HG03103 (cell line): ENCODE measurements at regions not wholly inside any gene's neighbourhood (a gene's known extent, or its start where the extent isn't known, plus 50 kb on each side); places are given as distances from the start of the nearest gene placed in this dataset.
"Not testable (repeated sequence)": the region's sequence is repeated elsewhere in the genome, so short reads cannot be mapped to it uniquely, and the experiment has no call there.

Experiments used
- ATAC-seq: cut with Tn5 transposase; IDR thresholded peaks from one replicate; pipeline ENCODE4 v1.9.1; 2021; ENCODE audit warnings: low read depth; ENCODE audit not compliant: unreplicated experiment

DNA sequence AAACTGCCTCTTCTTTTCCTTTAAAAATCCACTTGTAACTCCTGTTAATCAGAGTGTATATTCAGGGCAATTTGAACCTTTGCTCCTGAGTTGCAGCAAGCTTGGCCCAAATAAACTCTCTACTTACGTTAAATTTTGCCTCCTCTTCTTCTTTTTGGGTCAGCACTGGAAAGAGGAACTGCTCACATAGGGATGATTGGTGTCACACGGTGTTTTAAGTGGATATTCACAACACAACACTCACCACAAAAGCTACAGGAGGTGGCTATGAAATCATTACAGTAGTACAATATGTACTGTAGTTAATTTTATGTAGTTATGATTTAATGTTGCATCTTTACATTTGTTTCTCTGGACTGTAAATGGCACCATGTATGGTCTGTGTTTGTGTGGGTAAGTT, 96.8 kb upstream of the DOCK9 start:
- ATAC-seq: no peak

GRCh38 chr13:99075268-99076191, 97.7 kb upstream of the DOCK9 start:
- peak; percentile 92 for ATAC-seq

DNA sequence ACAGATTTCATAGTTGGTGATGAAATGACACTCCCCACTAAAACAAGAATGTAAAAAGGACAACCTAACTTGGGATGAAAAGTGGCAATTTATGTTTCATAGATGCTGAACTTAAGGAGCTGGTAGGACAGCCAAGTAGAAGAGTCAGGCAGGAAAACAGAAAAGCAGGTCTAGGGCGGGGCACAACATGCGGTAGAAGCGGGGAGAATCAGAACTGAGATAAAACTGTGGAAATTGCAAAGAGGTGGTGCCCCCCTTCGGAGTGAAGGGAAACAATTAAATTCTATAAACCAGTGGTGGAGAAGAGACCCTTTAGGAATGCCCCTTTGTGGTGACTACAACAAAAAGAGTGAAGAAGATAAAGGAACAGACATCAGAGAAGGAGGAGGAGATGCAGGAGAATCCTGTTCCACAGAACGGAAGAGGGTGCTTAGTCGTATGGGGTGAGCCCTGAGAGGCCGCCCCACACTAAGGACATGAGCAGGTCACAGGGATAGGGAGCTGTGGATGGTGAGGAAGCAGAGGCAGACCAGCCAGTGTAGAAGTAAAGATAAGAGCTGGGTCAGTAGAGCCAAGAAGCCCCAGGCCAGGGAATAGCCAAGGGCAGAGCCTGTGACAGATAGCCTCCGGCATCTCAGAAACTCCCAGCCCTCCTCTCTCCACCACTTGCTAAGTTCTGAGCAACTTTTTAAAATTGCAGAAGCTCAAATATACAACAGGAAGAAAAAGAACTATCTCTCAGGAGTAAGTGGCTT, 100.3 kb upstream of the DOCK9 start:
- no peak for ATAC-seq

DNA sequence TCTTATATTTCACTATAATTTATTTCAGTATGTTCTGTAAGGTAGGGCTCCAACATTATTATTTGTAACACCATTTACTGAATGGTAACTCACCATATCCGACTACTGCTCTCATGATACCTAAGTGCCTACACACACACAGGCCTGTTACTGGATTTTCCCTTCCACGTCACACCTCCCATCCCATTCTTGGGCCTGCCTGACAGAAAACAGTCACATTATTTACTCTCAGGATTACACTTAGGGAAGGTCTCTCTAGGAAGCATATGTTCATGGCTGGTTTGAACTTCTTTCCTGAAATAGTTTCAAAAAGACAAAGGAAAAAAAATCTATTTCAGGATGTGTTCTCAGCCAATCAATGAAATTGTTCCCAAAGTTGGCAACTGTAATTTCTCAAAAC, 102.3 kb upstream of the DOCK9 start:
- no peak for ATAC-seq

- ATAC-seq: no peak
Observed at GRCh38 chr13:99083981-99084380, 106.1 kb upstream of the DOCK9 start.

GRCh38 chr13:99085139-99085807, 107.4 kb upstream of the DOCK9 start:
- no peak for ATAC-seq

- no peak for ATAC-seq
Observed at GRCh38 chr13:99085808-99086266, 108.0 kb upstream of the DOCK9 start.

- peak; percentile 39 for ATAC-seq
Observed at GRCh38 chr13:99086267-99087097, 108.6 kb upstream of the DOCK9 start.

DNA sequence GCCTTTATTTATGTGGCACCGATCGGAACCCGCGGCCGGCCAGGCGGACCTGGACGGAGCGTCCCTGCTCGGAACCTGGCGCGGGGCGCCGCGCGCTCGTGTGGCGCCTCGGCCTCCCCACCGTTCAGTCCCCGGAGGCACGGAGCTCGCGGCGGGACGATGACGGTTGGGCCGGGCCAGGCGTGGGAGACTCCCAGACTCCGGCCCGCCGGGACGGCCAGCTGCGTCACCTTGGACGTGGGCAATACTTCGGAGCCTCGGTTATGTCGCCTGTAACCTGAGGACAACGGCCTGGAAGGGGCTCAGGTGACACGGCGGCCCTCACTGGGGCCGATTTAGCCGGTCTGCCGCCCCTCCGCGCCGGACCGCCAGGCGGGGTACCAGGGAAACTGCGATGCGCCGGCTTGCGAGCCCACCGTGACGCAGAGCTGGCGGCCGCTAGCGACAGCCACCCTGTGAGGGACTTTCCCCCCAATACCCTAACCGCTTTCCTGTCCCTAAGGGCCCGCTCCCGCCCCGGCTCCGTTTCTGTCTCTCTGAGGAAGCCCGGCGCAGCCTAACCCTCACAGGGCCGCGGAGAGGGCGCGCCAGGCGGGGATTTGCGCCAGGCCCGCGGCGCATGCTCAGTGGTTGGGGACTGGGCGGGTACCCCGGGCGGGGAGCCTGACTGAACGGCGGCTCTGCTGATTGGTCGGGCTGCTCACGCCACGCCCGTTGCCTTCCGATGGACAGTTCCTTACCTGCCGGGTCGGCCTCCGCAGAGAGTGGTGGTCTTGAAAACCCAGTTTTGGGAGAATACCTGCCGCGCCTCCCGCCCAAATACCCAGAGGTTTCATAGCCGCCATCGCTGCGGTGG, 109.5 kb upstream of the DOCK9 start:
- ATAC-seq: peak; percentile 78

DNA sequence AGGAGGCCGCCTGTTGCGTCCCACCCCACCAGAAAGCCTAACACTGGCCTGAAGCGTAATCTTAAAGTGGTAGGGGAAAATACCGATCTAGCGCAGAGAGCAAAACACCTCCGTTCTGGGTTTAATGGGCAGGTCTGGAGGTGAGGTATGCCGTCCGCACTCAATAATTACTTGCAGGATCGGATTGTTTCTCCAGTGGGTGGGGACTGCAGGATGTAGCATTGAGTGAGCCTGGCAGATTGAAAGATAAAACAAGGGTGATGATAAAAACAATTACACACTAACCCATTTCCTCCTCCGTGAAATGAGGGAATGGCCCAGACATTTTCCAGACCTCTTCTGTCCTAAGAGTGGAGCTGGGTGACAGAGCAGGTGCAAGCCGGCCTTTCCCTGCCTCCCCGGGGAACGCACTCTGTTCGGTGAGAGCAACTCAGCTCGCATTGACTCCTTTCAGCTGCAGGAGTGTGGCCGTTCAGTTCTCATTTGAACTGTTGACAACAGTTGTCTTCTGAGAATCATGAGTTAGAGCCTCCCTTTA, 110.2 kb upstream of the DOCK9 start:
- ATAC-seq: peak; percentile 21

DNA sequence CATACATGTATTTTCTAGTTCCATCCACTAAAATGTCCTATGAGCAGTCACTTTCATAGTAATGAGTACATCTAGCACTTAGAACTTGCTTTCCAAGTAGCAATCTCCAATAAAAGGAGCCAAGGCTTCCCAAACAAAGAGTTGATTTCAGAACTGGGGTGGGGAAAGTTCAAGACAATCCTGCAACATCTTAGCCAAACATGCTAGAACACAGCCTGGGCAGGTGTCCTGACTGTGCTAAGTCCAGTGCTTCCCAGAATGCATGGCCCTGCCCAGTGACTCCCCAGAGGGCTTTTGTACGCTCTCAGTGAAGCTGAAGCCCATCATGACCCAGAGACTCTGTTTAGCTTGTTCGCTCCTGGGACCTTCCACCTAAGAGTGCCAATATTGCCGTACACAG, 106.7 kb upstream of the UBAC2 start:
- ATAC-seq: no peak

DNA sequence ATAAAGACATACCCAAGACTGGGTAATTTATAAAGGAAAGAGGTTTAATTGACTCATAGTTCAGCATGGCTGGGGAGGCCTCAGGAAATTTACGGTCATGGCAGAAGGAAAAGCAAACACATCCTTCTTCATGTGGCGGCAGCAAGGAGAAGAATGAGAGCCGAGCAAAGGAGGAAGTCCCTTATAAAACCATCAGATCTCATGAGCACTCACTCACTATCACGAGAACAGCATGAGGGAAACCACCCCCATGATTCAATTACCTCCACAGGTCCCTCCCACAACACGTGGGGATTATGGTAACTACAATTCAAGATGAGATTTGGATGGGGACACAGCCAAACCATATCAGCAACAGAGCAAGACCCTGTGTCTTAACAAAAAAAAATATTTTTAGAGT, 98.8 kb upstream of the UBAC2 start:
- ATAC-seq: not testable (repeated sequence)

- no peak for ATAC-seq
Observed at GRCh38 chr13:99103536-99103935, 97.1 kb upstream of the UBAC2 start.

DNA sequence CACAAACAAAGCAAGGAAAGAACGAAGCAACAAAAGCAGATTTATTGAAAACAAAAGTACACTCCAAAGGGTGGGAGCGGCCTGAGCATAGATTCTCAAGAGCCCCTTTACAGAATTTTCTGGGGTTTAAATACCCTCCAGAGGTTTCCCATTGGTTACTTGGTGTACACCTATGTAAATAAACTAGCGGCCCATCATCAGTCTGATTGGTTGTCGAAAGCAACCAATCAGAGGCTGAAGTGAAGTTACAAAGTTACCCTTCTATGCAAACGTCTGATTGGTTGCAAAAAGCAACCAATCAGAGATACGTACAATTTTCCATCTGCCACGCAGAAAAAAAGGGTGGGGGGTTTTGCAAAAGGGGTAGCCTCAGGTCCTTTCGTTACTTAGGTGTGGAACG, 96.3 kb upstream of the UBAC2 start:
- ATAC-seq: no peak

- ATAC-seq: no peak
Observed at GRCh38 chr13:99105160-99105559, 95.5 kb upstream of the UBAC2 start.

- no peak for ATAC-seq
Observed at GRCh38 chr13:99113351-99113750, 87.3 kb upstream of the UBAC2 start.

GRCh38 chr13:99118179-99118578, 82.5 kb upstream of the UBAC2 start:
- ATAC-seq: no peak

GRCh38 chr13:99119656-99120055, 81.0 kb upstream of the UBAC2 start:
- ATAC-seq: no peak

- no peak for ATAC-seq
Observed at GRCh38 chr13:99120751-99121150, 79.9 kb upstream of the UBAC2 start.
